Pancreas (tissue), 10 donors: ENCODE measurements at regions not wholly inside any gene's neighbourhood (a gene's known extent, or its start where the extent isn't known, plus 50 kb on each side); places are given as distances from the start of the nearest gene placed in this dataset.

ENCODE experiments used
- ATAC-seq, 4 donors: fragments of 200-7000 bp; cut with Tn5 transposase; one replicate each; pipeline versions ENCODE4 v1.8.0 to v1.9.1; 2020; ENCODE audit warnings: mild to moderate bottlenecking in 4 of 4, moderate library complexity in 4 of 4
- DNase-seq, 6 donors: peaks; one replicate each; pipeline ENCODE4 v3.0.0-alpha.2; 2020
- FAIRE-seq: peaks from 2 replicates; lab custom pipeline; 2012; peaks lifted over from hg19 to GRCh38; lab: Jason Lieb, UNC
- H3K27ac ChIP-seq, 4 donors: fragments of 200-600 bp; sonication (generic); 1 replicate in 3 of 4; 2 replicates in 1 of 4; pipeline versions ENCODE4 v1.5.0 to v1.8.0; 2020
- H3K27me3 ChIP-seq, 4 donors: fragments of 200-600 bp; one replicate each; pipeline ENCODE4 v1.8.0; 2021
- H3K36me3 ChIP-seq, 3 donors: fragments of 200-600 bp; sonication (generic) in 1 of 3; one replicate each; pipeline versions ENCODE4 v1.5.0 to v1.8.0; 2020 to 2021
- H3K4me1 ChIP-seq, 3 donors: fragments of 200-600 bp; one replicate each; pipeline ENCODE4 v1.8.0; 2021
- H3K4me3 ChIP-seq, 4 donors: fragments of 200-600 bp; sonication (generic) in 2 of 4; one replicate each; pipeline versions ENCODE4 v1.5.0 to v1.8.0; 2020 to 2021
- H3K9me3 ChIP-seq, 4 donors: fragments of 200-600 bp; one replicate each; pipeline ENCODE4 v1.8.0; 2021
- CTCF ChIP-seq, 4 donors: fragments of 200-600 bp; sonication (generic) in 3 of 4; IDR thresholded peaks; one replicate each; pipeline versions ENCODE4 v1.5.0 to v1.8.0; 2021; ENCODE audit warnings: antibody characterized with exemption in 4 of 4
- WGBS, 2 donors: extraction: QIAGEN DNeasy Blood & Tissue Kit; methylation state at CpG; one replicate each; pipeline ENCODE4 v1.1.7; 2013; 5-methylcytosine and 5-hydroxymethylcytosine counted together
- intact Hi-C, 3 donors: fragments of 100-400 bp; cut with DNase I; formaldehyde crosslinking; loops; one replicate each; pipeline versions ENCODE4 v1.11.1 to v1.14.2; 2022
- donor health status: healthy with polysubstance abuse.
- donor health status: DM: no; HTN: no; CAD: no; lungs with moderate emphysema.
- donor health status: DM: no; HTN: no; CAD: no.
- donor health status: control.
- donor health status: control.
- donor health status: Bipolar disorder and iron deficiency.
- donor health status: DM: yes; HTN: yes; CAD: no.
- donor health status: DM: no; HTN: no; CAD: no.
- donor health status: DM: no; HTN: no; CAD: no.
- donor health status: DM: yes; HTN: yes; CAD: no.

- H3K4me1 ChIP-seq = no peaks in the 10 kb centered on the region
- no peak overlapping the region for H3K4me3 ChIP-seq
- intact Hi-C loops = no loop called here
- 92 to 93% methylated on average over 24 of the region's 24 CpGs for WGBS, 2 donors
- H3K36me3 ChIP-seq = no peaks in the 10 kb centered on the region
- DNase-seq (peak in 2 of 6 donors; percentile 49 to 65), FAIRE-seq (no peak), ATAC-seq (no peak)
- no peaks in the 10 kb centered on the region for H3K27me3 ChIP-seq
- H3K27ac ChIP-seq = no peak overlapping the region
- TF ChIP-seq CTCF (IDR thresholded peaks at IDR 0.05) = no peak
- H3K9me3 ChIP-seq = no peaks in the 10 kb centered on the region
Observed at GRCh38 chr13:53408847-53409568, 380.4 kb downstream of the OLFM4 start.

GRCh38 chr13:53411463-53411862 lies 382.9 kb downstream of the OLFM4 start:
- DNase-seq (no peak), ATAC-seq (no peak), FAIRE-seq (no peak)
- H3K27me3 ChIP-seq = no peaks in the 10 kb centered on the region
- no peaks in the 10 kb centered on the region for H3K36me3 ChIP-seq
- no peaks in the 10 kb centered on the region for H3K4me1 ChIP-seq
- TF ChIP-seq CTCF (IDR thresholded peaks at IDR 0.05) = no peak
- H3K4me3 ChIP-seq = no peak overlapping the region
- 26 to 29% methylated on average over 1 of the region's 1 CpG for WGBS, 2 donors
- H3K9me3 ChIP-seq = no peaks in the 10 kb centered on the region
- intact Hi-C loops = no loop called here
- H3K27ac ChIP-seq = no peak overlapping the region

GRCh38 chr13:53415135-53415534 lies 386.5 kb downstream of the OLFM4 start:
- Histone ChIP-seq H3K4me3 (no peak overlapping the region), H3K27me3 (no peaks in the 10 kb centered on the region), H3K36me3 (no peaks in the 10 kb centered on the region), H3K27ac (no peak overlapping the region), H3K4me1 (no peaks in the 10 kb centered on the region), H3K9me3 (no peaks in the 10 kb centered on the region)
- 81 to 93% methylated on average over 2 of the region's 2 CpGs for WGBS, 2 donors
- no peak for TF ChIP-seq CTCF (IDR thresholded peaks at IDR 0.05)
- intact Hi-C loops = no loop called here
- no peak for ATAC-seq
- FAIRE-seq = no peak
- DNase-seq = no peak

GRCh38 chr13:53417601-53418000 lies 389.0 kb downstream of the OLFM4 start:
- DNase-seq (no peak), ATAC-seq (no peak), FAIRE-seq (no peak)
- TF ChIP-seq CTCF (IDR thresholded peaks at IDR 0.05) = no peak
- Histone ChIP-seq H3K36me3 (no peaks in the 10 kb centered on the region), H3K4me3 (no peak overlapping the region), H3K27ac (no peak overlapping the region), H3K4me1 (no peaks in the 10 kb centered on the region), H3K9me3 (no peaks in the 10 kb centered on the region), H3K27me3 (no peaks in the 10 kb centered on the region)
- intact Hi-C loops = no loop called here

GRCh38 chr13:53422415-53422814 lies 393.8 kb downstream of the OLFM4 start:
- H3K36me3 ChIP-seq = no peaks in the 10 kb centered on the region
- DNase-seq (no peak), FAIRE-seq (peak; percentile 95), ATAC-seq (no peak)
- no peaks in the 10 kb centered on the region for H3K4me1 ChIP-seq
- WGBS, 2 donors = 73 to 79% methylated on average over 1 of the region's 1 CpG
- no peak overlapping the region for H3K27ac ChIP-seq
- H3K9me3 ChIP-seq = no peaks in the 10 kb centered on the region
- H3K4me3 ChIP-seq = no peak overlapping the region
- H3K27me3 ChIP-seq = no peaks in the 10 kb centered on the region
- intact Hi-C loops = no loop called here
- no peak for TF ChIP-seq CTCF (IDR thresholded peaks at IDR 0.05)
